GM12873 (cell line): ENCODE measurements at regions not wholly inside any gene's neighbourhood (a gene's known extent, or its start where the extent isn't known, plus 50 kb on each side); places are given as distances from the start of the nearest gene placed in this dataset.

Experiments
- CTCF ChIP-seq: IDR thresholded peaks from 2 replicates; pipeline ENCODE4 v1.5.1; 2012; ENCODE audit warnings: low read depth, mild to moderate bottlenecking, moderate library complexity, low read length, control low read depth; ENCODE audit not compliant: insufficient read depth; ENCODE audit errors: missing control alignments

- TF ChIP-seq CTCF: no peak
Measured at GRCh38 chr2:133986881-133987795, 266.7 kb upstream of the MGAT5 start.

- TF ChIP-seq CTCF: no peak
Measured at GRCh38 chr2:133988316-133988891, 265.5 kb upstream of the MGAT5 start.

GRCh38 chr2:133991606-133992168, 262.2 kb upstream of the MGAT5 start:
- TF ChIP-seq CTCF: no peak

GRCh38 chr2:133992454-133992853, 261.4 kb upstream of the MGAT5 start:
- no peak for TF ChIP-seq CTCF

GRCh38 chr2:133993160-133993559, 260.7 kb upstream of the MGAT5 start:
- no peak for TF ChIP-seq CTCF

- no peak for TF ChIP-seq CTCF
Measured at GRCh38 chr2:134002391-134002790, 251.5 kb upstream of the MGAT5 start.

- no peak for TF ChIP-seq CTCF
Measured at GRCh38 chr2:134002921-134003320, 251.0 kb upstream of the MGAT5 start.
